DND-41 (cell line): ENCODE measurements at regions not wholly inside any gene's neighbourhood (a gene's known extent, or its start where the extent isn't known, plus 50 kb on each side); places are given as distances from the start of the nearest gene placed in this dataset.

Experiments used
- ATAC-seq: fragments of 200-7000 bp; cut with Tn5 transposase; 3 replicates; pipeline ENCODE4 v1.9.1; 2021; ENCODE audit warnings: low read depth; ENCODE audit not compliant: insufficient read depth
- DNase-seq: peaks from one replicate; pipeline ENCODE4 v3.0.0-alpha.2; 2020
- H2AFZ ChIP-seq: 2 replicates; pipeline ENCODE4 v1.6.0; 2012; ENCODE audit warnings: low read depth, low read length
- H3K27ac ChIP-seq: 2 replicates; pipeline ENCODE4 v1.5.1; 2012; ENCODE audit warnings: low read length, inconsistent platforms
- H3K27me3 ChIP-seq: fragments of 200-600 bp; sonication (generic); 2 replicates; pipeline ENCODE4 v1.6.0; 2012; ENCODE audit warnings: low read length, mild to moderate bottlenecking, inconsistent platforms; ENCODE audit not compliant: insufficient read depth, poor library complexity
- H3K36me3 ChIP-seq: 2 replicates; pipeline ENCODE4 v1.5.1; 2012; ENCODE audit warnings: low read length, inconsistent platforms; ENCODE audit not compliant: insufficient read depth
- H3K4me1 ChIP-seq: 2 replicates; pipeline ENCODE4 v1.5.1; 2012; ENCODE audit warnings: mild to moderate bottlenecking, low read length; ENCODE audit not compliant: insufficient read depth
- H3K4me2 ChIP-seq: 2 replicates; pipeline ENCODE4 v1.6.0; 2012; ENCODE audit warnings: mild to moderate bottlenecking, moderate library complexity, low read length, inconsistent platforms; ENCODE audit not compliant: insufficient read depth
- H3K4me3 ChIP-seq, 2 experiments: fragments of 200-600 bp in 1 of 2; shearing (Covaris generic) in 1 of 2; 2 replicates each; pipeline ENCODE4 v1.5.1; 2012 to 2016; ENCODE audit warnings: inconsistent platforms in 2 of 2, low read length in 2 of 2, mild to moderate bottlenecking in 2 of 2, low read depth in 1 of 2, moderate library complexity in 1 of 2
- H3K79me2 ChIP-seq: 2 replicates; pipeline ENCODE4 v1.6.0; 2012; ENCODE audit warnings: low read length, inconsistent platforms; ENCODE audit not compliant: insufficient read depth
- H3K9ac ChIP-seq: 2 replicates; pipeline ENCODE4 v1.6.0; 2012; ENCODE audit warnings: low read depth, mild to moderate bottlenecking, inconsistent platforms, low read length, moderate library complexity
- H3K9me3 ChIP-seq: 2 replicates; pipeline ENCODE4 v1.5.1; 2012; ENCODE audit warnings: low read length, moderate library complexity, mild to moderate bottlenecking, inconsistent platforms; ENCODE audit not compliant: insufficient read depth, severe bottlenecking
- H4K20me1 ChIP-seq: 2 replicates; pipeline ENCODE4 v1.6.0; 2012; ENCODE audit warnings: low read length; ENCODE audit not compliant: insufficient read depth
- EZH2 ChIP-seq: IDR thresholded peaks from 3 replicates; pipeline ENCODE4 v1.6.1; 2012; ENCODE audit warnings: borderline replicate concordance, low read depth, mild to moderate bottlenecking, moderate library complexity, low read length, inconsistent platforms; ENCODE audit not compliant: severe bottlenecking
- TF ChIP-seq, protein P1 (sequence below): IDR thresholded peaks from 2 replicates; pipeline ENCODE4 v1.5.1; 2012; ENCODE audit warnings: borderline replicate concordance, low read length, moderate library complexity, mild to moderate bottlenecking; ENCODE audit not compliant: poor library complexity, severe bottlenecking; ENCODE audit errors: extremely low read depth

DNA sequence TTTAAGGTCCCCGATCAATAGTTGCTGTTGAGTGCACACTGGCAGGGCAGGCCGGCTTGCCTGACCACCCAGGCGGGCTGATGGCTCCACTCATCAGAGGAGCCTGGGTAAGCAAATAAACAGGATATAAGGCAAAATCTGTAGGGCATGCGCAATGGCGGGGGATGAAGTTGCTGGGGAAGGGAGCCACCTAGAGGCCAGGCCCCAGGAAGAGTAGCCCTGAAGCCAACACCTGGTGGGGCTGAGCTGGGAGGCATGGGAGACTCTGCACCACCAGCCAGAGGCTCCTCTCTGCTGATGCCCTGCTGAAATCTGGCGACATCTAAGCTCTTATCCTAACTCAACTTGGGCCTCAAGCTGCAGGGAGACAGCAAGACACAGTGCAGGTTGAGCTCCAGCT, 324.3 kb downstream of the ZNF536 start:
- no peak overlapping the region for H2AFZ ChIP-seq
- H3K4me3 ChIP-seq, result no peak overlapping the region
- DNase-seq (peak; percentile 8), ATAC-seq (no peak)
- no peaks in the 10 kb centered on the region for H3K9me3 ChIP-seq
- no peaks in the 10 kb centered on the region for H3K27me3 ChIP-seq
- no peak overlapping the region for H3K4me2 ChIP-seq
- H3K79me2 ChIP-seq, result no peaks in the 10 kb centered on the region
- no peak overlapping the region for H3K9ac ChIP-seq
- TF ChIP-seq, protein P1, sequence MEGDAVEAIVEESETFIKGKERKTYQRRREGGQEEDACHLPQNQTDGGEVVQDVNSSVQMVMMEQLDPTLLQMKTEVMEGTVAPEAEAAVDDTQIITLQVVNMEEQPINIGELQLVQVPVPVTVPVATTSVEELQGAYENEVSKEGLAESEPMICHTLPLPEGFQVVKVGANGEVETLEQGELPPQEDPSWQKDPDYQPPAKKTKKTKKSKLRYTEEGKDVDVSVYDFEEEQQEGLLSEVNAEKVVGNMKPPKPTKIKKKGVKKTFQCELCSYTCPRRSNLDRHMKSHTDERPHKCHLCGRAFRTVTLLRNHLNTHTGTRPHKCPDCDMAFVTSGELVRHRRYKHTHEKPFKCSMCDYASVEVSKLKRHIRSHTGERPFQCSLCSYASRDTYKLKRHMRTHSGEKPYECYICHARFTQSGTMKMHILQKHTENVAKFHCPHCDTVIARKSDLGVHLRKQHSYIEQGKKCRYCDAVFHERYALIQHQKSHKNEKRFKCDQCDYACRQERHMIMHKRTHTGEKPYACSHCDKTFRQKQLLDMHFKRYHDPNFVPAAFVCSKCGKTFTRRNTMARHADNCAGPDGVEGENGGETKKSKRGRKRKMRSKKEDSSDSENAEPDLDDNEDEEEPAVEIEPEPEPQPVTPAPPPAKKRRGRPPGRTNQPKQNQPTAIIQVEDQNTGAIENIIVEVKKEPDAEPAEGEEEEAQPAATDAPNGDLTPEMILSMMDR, result peak; percentile 48
- no peak for TF ChIP-seq EZH2
- H3K4me1 ChIP-seq, result no peaks in the 10 kb centered on the region
- no peak overlapping the region for H3K27ac ChIP-seq
- H3K36me3 ChIP-seq, result no peaks in the 10 kb centered on the region
- H4K20me1 ChIP-seq, result no peaks in the 10 kb centered on the region

DNA sequence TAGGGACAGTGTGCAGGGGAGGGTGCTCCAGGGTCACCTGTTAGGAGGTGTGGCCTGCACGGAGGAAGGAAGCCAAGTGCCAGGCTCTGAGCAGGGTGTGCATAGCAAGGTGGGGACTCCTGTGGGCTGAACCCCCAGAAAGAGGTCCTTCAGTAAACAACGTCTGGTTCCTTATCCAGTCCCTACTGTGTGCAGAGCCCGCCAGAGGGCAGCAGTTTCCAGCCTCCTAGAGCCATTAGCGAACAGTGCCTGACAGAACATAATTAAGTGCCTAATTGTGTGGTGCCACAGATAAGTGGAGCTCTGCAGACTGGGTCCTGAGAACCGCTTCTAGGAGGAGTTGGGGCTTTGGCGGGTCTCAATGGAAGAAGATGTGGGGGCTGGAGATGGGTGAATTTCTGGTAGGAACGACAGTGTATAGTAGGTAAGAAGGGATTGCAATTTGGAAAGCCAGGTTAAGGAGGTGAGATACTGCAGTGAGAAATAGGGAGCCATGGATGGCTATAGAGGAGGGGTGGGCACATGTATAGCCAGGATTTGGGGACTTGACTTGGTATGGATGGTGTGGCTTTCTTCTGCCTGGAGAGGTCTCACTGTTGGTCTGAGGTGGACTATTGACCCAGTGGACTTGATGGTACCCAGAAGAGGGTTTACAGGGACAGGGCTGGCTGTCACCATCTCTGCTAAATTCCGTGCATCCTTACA, 323.1 kb downstream of the ZNF536 start:
- Histone ChIP-seq H4K20me1 (no peaks in the 10 kb centered on the region), H3K36me3 (no peaks in the 10 kb centered on the region), H3K9ac (no peak overlapping the region), H3K27me3 (peaks cover 3% of the 10 kb centered on the region), H3K4me2 (no peak overlapping the region), H3K9me3 (no peaks in the 10 kb centered on the region), H3K27ac (no peak overlapping the region), H3K4me3 (no peak overlapping the region), H3K4me1 (no peaks in the 10 kb centered on the region), H3K79me2 (no peaks in the 10 kb centered on the region), H2AFZ (no peak overlapping the region)
- no peak for TF ChIP-seq EZH2
- TF ChIP-seq, protein P1, result no peak
- ATAC-seq, result no peak
- DNase-seq, result no peak

DNA sequence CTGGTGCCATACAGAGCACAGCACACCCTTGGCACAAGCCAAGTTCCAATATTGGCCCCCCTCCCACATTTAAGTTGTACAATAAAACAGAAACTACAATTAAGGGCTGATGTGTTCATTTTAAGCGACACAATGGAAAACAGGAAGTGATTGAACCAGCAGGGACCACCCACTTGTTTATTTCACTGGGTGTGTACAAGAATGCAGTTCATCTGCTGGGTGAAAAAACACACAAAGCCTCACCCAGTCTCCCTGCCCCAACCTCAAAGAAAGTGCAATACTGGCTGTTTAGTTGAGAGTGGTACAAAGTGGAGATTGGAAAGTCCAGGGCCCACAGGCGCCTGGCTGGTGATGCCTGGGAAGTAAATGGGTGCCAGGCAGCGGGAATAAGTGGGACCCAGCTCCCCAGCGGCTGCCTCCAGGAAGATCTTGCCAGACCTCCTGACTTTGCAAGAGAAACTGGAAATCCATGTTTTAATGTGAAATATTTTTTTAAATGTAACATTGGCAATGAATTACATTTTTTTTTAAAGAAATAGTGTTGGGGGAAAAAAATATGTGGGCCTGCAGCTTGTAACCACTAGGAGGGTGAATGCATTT, 322.1 kb downstream of the ZNF536 start:
- Histone ChIP-seq H3K27ac (no peak overlapping the region), H3K4me3 (no peak overlapping the region), H3K27me3 (peaks cover 3% of the 10 kb centered on the region), H3K79me2 (no peaks in the 10 kb centered on the region), H4K20me1 (no peaks in the 10 kb centered on the region), H3K9ac (no peak overlapping the region), H2AFZ (no peak overlapping the region), H3K4me2 (no peak overlapping the region), H3K9me3 (no peaks in the 10 kb centered on the region), H3K4me1 (no peaks in the 10 kb centered on the region), H3K36me3 (no peaks in the 10 kb centered on the region)
- DNase-seq (no peak), ATAC-seq (no peak)
- TF ChIP-seq EZH2, result no peak
- TF ChIP-seq, protein P1, result no peak
